ENCODE measurements at regions not wholly inside any gene's neighbourhood (a gene's known extent, or its start where the extent isn't known, plus 50 kb on each side); places are given as distances from the start of the nearest gene placed in this dataset.
A peak's percentile ranks its signal among the peaks of the same experiment; 100 is the strongest.

DNA sequence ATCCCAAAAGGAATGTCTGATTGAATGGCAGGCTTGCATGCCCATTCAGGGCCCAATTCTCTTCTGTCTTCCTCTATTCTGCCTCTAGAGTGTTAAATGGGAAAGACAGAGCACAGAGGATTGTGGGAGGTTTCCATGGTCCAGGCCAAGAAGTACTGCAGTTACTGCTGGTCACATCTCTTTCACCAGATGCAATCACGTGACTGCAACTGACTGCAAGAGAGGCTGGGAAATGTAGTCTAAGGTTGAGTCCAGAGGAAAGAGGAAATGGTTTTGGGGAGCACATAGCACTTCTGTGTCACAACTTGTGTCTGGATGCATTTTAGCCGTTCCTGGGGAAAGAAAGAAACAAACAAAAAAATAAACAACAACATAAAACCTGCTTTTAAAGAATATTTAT, 336.4 kb upstream of the BTBD3 start:
- DNase-seq (ENCODE audit: low spot score) = no peak

DNA sequence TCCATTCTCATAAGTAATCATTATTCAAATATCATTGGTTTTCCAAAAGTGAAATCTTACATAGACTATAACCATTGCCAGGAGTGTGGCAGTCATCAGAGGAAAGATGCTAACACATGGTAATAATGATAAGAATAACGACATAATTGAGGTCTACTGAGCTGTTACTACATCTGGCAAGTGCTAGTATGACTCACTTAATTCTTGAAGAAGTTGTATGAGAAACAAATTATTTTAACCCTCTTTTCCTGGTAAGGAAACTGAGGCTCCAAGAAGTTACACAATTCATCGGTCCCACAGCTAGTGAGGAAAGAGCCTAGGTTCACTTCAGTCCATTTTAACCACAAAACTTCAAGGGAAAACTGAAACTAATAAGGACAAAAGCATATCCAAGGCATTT, 335.6 kb upstream of the BTBD3 start:
- DNase-seq (ENCODE audit: low spot score) = peak; percentile 13

DNA sequence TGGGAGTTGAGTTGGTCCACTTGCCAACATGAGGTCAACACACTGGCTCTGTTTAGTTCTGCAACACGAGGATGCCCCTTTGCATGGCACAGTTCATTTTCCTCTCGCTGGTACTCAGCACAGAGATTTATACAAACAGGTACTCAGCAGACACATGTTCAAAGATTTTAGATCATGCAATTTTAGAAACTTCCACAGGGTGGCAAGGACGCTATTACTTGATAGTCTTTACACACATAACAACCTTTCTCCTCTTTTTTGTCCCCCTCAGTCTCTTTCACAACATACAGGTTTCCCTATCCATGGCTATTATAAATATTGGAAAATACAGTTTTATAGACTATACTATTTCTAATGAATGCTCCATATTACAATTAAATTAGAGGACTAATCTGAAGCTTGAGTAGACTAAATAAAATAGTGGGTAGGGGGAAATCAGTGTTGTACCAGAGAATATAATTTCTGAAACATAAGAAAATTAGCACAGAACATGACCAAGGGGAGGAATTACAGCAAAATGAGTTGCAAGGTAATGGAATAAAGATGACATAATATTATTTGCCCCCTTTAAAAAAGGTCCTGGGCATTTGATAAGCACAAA, 331.8 kb upstream of the BTBD3 start:
- no peak for DNase-seq (ENCODE audit: low spot score)

DNA sequence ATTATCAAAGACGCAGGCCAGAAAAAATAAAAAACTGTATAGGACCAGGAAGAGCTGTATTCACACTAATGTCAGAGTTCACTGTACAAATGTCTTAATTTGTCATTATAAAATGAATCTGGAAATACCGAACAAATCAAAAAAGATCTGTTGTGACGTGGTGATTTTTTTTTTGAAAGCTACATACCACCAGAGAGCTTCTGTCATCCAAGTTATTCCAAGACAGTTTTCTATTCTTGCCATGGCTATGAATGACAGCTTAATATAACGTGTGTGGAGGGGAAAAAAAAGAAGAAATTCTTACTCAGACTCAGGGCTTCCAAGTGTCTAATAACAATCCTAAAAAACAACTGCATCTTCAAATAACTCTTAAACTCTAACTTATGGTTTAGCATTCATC, 328.8 kb upstream of the BTBD3 start:
- no peak for DNase-seq (ENCODE audit: low spot score)

DNA sequence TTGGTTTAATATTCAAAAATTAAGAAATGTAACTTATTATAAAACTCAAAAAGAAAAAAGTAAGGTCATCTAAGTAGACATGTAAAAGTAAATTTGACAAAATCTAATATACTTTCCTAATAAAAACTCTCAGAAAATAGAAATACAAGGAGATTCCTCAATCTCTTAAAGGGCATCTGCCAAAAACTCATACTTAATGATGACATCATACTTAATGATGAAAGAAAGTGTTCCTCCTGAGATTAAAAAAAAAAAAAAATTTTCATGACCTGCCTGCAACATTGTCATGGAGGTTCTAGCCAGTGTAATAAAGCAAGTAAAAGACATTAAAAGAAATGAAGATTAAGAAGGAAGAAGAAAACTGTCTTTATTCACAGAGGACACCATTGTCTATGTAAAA, 325.7 kb upstream of the BTBD3 start:
- no peak for DNase-seq (ENCODE audit: low spot score)

DNA sequence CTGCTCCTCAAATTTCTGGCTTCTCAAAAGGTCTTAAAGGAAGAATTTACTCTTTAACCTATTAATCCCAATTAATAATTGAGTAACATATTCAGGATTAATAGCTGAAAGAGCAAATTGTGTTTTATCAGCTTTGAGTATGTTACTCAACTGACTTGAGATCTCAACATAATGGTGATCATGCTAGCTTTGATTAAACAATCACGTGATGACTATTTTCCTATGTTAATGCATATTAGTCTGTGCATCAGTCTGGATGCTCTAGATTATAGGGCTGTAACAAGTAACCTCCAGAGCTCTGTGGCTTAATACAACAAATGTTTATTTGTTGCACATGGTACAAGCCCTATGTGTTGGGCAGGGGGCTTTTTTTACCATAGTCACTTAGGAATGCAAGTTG, 313.4 kb upstream of the BTBD3 start:
- no peak for DNase-seq (ENCODE audit: low spot score)

DNA sequence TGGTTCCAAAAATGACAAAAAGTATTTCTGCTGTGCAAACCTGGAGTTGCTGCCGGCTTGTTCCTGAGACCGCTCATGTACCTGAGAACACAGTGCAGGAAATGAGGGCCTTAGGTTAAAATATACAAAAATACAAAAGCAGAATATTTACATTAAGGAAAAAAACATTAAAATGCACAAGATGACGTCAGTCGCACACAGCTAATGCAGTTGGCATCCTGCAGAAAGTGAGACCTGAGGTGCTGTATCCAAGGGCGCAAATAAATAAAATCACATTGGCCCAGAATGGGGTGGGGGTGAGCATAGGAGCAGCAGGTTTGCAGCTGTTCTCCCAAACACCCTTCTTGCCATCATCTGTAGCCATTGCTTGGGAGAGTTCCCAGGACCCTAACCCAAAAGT, 310.6 kb upstream of the BTBD3 start:
- DNase-seq (ENCODE audit: low spot score) = no peak

DNA sequence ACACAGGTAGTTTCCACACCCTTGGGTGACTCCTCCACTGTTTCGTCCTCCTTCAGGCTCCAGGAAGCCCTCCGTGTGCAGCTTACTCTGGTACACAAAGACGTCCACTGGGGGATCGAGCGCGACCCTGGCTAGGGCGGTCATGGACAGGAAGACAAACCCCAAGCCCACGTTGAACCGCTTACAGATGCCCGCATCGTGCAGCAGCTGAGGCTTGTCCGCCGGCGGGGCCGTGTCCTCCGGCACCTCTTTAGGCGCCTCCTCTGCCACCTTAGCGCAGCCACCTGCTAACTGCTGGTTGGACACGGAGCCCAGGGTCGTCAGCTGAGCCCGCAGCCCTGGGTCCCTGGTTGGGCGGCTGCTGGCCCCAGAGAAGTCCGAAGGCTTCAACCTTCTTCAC, 309.0 kb upstream of the BTBD3 start:
- DNase-seq (ENCODE audit: low spot score) = no peak

DNA sequence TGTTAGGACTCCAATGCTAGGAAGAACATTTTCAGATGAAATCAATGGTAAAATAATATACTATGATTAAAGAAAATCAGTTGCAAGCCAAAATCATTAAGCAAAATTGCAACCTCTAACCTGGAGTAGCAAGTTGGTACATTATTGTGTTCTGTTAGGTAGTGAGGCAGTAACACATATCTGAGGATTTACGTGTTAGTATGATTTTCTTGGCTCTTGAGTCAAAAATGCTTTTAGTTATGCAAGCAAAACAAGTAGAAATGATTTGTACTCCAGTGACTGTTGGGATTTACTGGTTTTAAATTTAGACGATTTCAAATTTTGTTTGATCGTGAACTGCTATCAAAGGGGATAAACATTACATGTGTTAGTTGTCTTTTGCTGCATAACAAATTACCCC, 293.0 kb upstream of the BTBD3 start:
- no peak for DNase-seq (ENCODE audit: low spot score)

DNA sequence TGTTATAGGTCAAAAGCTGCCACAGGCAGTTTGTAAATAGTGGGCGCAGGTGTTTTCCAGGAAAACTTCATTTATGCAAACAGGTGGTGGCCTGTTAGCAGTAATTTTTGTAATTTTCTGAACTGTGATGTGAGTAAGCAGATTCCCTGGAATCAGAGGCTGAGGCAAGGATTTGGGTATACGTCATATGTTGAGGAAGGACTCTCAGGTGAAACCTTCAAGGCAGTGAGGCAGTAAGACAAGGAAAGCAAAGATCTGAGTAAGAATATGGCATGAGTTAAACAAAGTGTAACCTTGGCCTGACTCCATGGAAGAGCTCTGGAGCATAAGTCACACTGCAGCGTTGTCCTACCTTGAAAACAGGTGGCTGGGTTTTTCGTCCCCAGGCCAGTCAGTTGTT, 291.1 kb upstream of the BTBD3 start:
- DNase-seq (ENCODE audit: low spot score) = no peak

DNA sequence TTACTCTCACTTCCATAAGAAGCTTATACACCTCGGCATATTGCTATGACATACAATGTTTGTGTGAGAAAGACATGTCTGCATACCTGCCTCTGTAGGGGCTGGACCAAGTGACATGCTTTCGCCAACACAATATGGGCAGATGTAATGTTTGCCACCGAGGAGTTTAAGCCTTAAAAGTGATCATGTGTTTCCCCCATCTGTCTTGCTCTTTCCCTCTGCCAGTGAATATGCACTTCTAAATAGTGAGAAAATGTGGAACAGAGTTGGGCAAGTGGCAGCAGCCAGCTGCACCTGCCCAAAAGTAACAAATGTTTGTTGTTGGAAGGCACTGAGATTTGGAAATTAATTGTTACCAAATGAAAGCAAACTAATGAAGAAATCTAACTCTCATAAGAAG, 274.8 kb upstream of the BTBD3 start:
- DNase-seq (ENCODE audit: low spot score) = no peak

DNA sequence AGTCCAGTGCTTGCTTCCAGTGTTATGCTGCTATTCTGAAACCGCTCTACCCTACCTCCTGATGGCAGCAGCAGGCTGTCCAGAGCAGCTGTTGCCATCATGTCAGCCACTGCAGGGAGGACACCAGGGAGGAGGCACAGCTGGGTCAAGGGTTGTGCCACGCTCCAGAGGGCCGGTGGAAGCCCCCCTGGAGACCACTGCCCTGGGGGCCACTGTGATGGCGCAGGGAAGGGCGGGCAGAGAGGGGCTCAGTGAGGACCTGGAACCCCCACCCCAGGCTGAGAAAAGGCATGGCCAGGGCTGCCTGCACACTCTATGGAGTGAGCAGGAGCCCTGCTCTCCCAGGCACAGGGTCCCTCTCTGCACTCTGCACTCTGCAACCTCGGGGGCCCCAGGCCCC, 271.3 kb upstream of the BTBD3 start:
- peak; percentile 9 for DNase-seq (ENCODE audit: low spot score)

DNA sequence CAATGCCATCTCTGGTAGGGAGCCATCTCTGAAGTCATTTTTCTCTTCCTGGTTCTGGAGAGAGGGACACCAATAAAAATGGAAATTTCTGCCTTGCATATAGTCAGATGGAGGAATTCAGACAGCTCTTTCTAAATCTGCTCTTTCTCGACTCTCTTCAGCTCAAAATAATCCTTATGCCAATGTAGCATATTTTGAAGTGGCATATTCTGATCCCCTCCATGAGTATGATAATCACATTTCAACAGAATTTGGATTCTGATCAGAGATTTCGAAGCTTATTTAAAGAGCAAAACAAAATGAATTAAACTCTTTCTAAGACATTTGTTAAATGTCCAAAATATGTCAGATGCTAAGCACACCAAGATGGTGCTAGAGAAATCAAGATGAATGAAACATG, 267.1 kb upstream of the BTBD3 start:
- DNase-seq (ENCODE audit: low spot score) = no peak

DNA sequence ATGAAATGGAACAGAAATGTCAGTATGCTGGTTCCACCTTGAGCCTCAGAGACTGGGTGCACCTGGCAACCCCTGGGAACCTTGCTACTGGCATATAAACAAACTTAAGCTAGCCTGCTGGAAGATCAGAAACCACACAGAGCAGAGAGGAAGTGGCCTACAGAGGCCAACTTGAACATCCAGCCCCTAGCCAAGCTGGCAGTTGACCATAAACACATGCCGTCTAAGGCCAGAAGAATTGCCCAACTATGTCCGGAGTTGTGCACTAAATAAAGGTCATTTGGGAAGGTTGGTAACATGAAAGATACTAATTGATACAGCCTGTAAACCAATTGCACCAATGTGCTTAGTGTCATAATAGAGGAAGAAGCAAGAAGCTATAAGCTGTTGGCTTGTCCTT, 266.6 kb upstream of the BTBD3 start:
- DNase-seq (ENCODE audit: low spot score) = no peak

DNA sequence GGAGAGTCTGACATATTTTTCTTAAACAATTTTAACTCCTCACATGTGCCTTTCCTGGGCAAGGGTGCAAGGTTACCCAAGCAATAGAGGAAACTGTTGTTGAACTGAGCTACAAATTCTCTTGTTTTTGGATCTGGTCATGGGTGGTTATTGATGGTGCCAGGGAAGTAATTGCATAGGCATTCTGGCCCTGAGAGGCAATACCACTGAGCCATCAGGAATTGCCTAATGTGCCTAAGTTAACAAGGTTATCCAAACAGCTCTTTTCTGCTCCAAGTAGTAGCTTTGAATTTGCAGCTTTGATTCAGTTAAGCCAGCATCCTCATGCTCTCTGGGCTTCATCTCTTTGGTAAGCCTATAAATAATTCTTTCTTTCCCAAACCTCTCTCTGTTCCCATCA, 266.0 kb upstream of the BTBD3 start:
- DNase-seq (ENCODE audit: low spot score) = no peak

DNA sequence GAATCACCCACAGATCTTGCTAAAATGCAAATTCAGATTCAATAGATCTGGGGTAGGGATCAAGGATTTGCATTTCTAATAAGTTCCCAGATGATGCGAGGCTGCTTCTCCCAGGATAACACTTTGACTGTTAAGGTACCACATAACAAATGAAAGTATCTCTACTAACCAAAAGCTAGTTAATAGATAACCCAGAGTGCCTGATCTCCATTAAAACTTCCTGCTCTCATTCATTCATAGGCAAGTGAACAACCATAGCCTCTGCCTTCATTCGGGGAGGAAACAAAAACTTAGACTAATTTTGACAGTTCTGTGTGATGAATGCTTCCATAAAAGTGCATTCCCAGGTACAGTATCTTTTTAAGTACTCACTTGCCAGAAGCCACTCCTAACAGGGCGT, 265.6 kb upstream of the BTBD3 start:
- DNase-seq (ENCODE audit: low spot score) = no peak

DNA sequence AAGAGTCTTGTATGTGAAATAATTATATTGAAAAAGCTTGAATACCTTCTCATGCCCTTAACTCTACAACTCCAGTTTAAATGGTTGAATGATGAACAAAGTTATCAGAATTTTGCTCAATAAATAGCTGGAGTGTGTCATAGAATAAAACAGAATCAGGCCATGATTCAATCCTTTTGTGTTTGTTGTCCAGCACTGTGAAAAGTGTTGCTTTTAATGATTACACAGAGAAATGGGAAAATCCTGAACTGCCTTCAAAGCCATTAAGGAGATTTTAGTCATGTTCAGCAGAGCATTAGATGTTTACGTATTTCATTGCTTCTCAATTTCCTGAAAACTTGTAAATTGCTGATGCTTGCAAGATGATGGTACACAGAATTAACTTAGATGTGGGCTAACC, 262.9 kb upstream of the BTBD3 start:
- no peak for DNase-seq (ENCODE audit: low spot score)

DNA sequence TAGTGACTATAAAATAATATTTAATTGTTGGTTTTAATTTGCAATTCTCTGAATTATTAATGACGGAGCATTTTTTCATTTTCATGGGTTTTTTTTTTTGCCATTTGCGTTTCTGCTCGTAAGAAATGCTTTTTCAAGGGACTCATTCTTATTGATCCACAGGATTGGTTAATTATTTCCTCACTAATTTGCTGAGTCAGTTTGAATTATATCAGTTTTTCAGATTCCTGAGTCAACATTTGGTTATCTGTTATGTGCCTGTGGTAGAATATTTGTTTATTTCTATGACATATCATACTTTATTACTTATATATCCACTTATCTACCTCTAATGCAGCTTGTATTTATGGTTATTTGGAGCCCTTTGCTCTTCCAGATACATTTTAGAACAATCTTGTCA, 257.0 kb upstream of the BTBD3 start:
- no peak for DNase-seq (ENCODE audit: low spot score)

DNA sequence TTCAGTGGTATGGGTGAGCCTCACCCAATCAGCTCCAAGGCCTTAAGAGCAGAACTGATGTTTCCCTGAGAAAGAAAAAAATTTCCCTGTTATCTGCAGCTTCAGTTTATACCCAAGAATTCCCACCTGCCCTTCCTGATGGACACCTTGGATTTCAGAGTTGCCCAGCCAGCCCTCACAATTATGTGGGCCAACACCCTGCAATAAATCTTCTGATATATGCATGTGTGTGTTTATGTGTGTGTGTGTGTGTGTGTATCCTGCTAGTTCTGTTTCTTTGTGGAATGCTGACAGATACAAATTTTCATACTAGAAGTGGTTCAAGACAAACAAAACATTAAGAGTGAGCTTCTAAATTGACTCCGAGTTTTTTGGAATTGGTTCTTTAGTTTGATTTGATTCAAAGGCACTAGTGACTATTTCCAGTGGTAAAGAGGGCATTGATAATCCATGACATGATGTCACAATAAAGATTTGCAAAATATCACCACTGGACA, 246.6 kb upstream of the BTBD3 start:
- DNase-seq (ENCODE audit: low spot score) = no peak

DNA sequence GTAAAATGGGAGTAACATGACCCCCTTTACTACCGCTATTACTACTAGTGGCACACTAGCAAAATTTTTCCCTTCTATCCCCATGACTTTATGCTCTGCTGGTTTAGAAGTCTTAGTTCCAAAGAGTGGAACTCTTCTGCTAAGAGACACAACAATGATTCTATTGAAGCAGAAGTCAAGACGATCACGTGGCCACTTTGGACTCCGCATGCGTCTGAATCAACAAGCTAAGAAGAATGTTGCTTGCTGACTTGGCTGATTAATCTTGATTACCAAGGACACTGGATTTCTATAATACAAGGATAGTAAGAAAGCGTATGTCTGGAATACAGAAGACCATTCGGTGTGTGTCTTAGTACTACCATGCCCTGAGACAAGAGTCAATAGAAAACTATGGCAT, 244.7 kb upstream of the BTBD3 start:
- DNase-seq (ENCODE audit: low spot score) = no peak

DNA sequence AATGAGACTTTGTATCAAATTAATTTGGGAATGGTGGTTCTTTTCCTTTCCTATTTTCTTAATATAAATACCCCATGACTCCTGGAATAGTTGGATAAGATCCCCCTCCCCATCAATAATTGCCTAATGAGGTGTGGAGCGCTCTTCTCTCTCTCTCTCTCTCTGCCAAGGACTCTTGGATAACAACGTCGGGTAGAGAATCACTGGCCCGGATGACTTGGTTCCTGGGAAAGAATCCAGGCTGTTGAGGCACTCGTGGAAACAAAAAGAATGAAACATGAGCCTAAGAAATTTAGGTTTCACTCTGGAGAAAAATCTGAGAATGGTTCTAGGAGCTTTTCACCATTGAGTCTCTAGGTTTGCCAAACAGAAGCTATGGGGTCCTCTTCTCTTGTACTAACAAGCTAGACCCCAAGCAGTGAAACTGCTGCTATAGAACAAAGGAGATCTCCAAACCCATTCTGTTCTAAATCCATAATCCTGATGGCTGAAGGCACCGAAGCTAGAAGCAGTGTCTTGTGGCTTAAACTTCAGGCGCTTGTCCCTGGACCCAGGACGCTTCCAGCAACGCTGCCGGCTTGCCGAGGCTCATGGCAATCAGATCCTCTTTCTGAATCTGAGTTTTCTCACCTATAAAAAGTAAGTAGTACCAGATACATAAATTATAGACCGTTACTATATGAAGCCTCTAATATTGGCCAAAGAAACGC, 241.6 kb upstream of the BTBD3 start:
- DNase-seq (ENCODE audit: low spot score) = peak; percentile 53

DNA sequence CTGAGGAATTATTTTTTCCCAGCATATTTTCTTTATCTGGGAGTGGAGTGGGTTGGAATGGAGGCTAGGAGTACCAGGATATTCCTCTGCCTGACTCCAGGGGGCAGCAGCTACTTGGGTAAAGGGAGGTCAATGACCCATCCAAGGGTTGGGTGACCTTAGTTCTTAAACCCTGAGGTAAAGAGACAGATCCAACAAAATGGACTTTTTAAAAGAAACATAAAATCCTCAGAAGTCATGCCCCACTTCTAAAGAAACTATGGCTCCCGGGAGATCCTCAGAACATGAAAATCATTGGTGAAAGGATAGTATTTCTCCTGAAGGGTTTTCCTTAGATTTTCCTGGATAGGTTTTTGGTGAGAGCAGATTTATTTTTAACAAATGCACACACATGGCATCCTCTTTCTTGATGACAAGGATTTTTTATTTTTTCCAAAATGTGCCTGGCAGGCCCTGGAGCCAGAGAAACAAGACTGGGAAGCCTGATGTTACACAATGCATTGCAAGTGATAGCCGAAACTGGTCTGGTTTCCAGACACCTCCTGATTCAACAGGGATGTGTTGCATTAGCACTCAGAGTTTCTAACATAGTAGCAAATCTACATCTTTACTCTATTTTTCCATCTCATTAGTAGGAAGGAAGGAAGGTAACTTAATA, 240.9 kb upstream of the BTBD3 start:
- peak; percentile 76 for DNase-seq (ENCODE audit: low spot score)

DNA sequence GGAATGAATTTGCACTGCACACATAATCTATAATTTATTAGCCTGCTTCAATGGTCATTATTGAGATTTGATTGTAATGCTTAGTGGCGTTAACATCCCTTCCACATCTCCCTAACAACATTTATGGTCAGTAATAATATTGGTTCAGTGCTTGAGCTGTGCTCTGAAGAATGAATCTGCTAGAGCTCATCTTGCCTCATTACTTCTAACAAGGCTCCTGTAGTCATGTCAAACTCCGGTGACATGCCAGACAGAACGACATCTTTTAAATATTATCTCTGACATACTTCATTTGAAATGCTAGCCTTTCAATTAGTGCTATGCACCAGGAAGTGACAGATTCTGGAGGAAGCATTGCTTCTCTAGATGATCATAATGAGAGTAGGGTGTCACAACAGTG, 240.3 kb upstream of the BTBD3 start:
- no peak for DNase-seq (ENCODE audit: low spot score)

DNA sequence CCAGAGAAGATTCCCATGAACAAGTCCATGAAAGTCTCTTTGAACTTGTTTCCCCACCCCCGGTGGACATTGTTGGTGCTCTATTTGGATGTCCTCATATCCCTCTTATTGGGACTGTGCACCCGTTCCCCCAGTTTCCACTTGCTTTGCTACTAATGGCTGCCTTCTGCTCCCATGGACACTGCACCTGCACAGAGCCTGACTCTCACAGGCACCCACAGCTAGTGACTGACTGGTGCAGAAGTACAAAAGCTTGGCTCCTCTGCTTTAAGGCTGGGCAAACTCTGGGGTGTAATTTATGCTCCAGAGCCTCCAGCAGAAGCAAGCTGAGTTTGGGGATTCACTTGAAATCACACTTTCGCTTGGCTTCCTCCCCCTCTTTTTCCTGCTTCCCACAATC, 239.9 kb upstream of the BTBD3 start:
- DNase-seq (ENCODE audit: low spot score) = no peak
